CD4-positive, alpha-beta T cell treated with Interleukin-15 for 4 hours (primary cell): ENCODE measurements at regions not wholly inside any gene's neighbourhood (a gene's known extent, or its start where the extent isn't known, plus 50 kb on each side); places are given as distances from the start of the nearest gene placed in this dataset.
"Not testable (repeated sequence)": the region's sequence is repeated elsewhere in the genome, so short reads cannot be mapped to it uniquely, and the experiment has no call there.

Experiments used
- DNase-seq: peaks from one replicate; pipeline ENCODE4 v3.0.0-alpha.2; 2020; ENCODE audit warnings: low spot score

DNA sequence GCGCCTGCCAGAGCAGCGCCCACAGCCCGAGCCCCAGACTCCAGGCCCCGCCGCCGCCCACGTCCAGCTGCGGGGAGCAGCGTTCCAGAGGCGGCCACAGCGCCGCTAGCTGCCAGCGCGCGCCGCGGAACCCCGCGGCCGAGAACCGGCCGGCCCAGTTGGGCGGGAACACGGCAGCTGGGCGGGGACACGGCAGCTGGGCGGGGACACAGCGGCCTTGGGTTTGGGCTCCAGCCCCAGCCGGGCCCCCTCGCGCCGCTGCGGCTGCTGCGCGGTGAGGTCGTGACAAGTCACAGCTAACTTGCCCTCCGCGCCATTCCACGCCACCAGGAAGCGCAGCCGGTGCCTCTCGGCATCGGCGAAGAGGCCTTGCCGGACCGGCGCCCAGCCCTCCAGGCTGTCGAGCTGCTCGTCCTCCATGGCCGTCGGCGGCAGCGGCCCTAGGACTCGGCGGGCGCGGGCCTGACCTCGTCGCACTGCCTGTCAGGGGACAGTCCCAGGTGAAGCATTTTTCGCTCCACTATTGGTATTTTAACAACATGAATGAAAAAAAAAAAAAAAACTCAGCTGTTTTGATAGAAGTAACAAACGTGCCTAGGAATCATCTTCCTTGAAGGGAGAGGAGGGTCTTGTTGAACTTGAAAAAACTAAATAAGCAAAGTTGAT lies 56.6 kb upstream of the GOLGA8N start:
- DNase-seq = peak; percentile 10

DNA sequence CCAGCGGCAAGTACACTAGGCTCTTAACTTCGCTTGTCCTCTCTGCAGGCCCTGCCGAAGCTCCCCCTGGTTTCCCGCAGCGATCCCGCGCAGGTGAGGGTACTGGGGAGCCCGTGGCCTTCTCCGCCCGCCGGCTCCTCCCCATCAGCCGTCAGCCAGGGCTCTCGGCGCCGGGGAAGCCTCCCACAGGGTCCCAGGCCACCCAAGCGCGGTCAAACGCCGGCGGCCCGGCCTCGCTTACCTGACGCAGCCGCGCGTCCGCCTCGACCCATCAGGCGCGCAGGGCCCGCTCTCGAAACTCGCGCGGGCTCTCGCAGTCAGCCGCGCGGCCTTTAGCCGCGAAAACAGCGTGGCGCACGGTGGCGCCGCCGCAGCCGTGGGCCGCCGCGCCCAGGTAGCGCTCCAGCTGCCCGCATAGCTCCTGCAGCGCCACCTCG lies 57.2 kb upstream of the GOLGA8N start:
- not testable (repeated sequence) for DNase-seq

DNA sequence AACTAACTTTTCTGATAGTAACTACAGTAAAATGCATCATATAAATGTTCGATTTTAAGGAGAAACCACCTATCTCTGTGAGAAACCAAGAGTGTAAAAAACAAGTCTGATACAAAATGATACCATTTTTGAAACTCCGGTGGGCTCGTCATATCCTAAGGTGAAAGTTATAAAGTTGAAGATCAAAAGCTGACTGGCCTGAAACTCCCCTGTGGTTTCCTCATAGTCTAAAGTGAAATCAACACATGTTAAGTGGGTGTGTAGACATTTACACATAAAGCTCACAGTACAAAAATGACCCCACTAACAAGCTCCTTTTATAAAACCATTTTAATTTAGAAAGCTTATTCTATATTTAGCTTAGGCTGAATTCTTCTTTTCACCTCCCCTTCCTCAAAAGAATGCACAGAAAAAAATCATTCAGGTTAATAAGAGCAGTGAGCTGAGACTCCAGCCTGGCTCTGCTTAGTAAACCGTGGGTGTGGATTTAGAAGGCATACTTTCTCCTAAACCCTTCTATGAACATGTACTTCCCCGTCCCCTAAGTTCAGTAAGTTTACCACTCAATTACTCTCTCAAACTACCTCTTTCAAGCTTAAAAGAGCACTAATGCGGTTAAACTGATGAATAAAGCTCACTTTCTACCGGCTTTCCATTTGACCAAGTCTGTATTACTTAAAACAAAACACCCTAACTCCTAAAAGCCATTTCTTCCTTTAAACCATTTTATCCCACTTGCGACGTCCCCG lies 57.9 kb upstream of the GOLGA8N start:
- not testable (repeated sequence) for DNase-seq

DNA sequence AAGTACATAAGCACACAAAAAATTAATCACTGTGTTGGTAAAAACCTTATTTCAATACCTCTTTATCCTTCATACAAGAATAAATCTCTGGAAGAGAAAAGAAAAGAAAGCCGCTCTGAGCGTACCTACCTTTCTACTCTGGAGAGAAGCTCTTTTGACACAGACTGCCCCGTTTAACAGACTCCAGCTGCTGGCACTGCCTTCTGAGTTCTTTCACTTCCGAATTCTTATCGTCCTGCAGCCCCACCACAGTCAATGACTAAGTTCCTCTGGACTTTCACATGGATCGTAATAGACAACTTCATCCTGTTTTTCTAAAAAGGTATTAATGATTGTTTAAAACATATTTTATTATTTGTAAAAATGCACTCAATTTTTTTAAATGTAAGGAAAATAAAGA lies 67.5 kb upstream of the GOLGA8O start:
- DNase-seq = not testable (repeated sequence)

DNA sequence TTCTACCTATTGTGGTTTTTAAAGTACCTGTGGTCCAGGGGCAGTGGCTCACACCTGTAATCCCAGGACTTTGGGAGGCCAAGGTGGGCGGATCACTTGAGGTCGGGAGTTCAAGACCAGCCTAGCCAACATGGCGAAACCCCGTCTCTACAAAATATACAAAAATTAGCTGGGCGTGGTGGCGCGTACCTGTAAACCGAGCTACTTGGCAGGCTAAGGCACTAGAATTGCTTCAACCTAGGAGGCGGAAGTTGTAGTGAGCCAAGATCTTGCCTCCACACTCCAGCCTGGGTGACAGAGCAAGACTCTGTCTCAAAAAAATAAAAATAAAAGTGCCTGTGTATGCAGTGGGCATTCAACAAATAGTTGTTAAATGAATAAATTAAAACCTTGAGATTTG lies 67.0 kb upstream of the GOLGA8O start:
- DNase-seq = not testable (repeated sequence)

DNA sequence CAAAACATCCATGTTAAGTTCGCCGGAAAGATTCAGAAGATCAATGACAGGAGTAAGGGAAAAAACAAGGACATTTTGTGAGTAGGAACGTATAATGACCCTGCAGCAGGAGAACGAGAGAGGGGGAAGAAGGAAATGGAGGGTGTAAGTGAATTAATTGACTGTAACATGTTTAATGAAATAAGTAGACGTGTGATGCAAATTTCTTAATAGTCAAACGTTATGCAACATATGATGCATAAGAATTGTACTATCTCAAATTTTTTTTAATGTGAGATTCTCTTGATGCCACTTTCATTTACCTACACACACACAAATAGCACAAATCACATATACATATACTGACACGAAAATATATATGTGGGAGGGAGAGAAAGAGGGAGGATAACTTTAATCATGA lies 63.5 kb upstream of the GOLGA8O start:
- not testable (repeated sequence) for DNase-seq

DNA sequence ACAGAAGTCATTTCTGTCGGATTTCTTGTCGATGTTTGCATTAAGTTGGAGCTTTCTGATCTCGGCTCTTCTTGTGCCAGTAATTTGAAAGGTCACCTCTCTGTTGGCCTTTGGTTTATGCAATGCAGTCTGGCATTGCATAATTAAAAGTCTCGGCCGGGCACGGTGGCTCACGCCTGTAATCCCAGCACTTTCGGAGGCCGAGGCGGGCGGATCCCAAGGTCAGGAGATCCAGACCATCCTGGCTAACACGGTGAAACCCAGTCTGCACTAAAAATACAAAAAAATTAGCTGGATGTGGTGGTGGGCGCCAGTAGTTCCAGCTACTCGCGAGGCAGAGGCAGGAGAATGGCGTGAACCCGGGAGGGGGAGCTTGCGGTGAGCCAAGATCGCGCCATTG lies 62.6 kb upstream of the GOLGA8O start:
- DNase-seq = not testable (repeated sequence)

DNA sequence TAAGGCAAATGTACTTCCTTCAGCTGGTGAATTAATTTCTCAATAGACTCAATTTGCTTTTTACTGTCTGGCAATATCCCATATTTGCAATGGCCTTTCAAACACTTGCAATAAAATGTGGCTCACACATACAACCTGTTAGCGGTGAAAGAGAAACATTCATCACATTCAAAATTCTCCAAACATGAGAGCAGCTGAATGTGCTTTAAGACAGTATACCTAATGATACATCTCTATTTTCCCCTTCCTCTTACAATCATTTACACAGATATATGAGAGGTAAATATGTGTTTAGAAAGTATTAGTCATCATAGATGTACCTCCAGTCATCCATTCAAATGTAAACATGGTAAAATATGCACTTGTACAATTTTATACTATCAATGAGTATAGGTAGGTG lies 61.5 kb upstream of the GOLGA8O start:
- not testable (repeated sequence) for DNase-seq

DNA sequence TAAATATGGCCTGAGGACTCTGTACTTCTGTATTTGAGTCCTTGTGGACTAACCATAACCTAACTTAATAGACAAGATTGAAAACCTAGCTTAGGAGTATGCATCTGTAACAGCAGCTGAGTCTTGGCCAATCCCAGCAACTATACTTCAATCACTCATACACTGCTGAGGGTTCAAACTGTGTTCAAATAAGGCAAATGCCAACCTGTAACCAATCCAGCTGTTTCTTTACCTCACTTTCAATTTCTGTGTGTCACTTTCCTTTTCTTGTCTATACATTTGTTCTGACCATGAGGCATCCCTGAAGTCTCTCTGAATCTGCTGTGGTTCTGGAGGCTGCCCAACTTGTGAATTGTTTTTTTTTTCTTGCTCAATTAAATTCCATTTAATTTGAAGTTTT lies 57.9 kb upstream of the GOLGA8O start:
- not testable (repeated sequence) for DNase-seq

DNA sequence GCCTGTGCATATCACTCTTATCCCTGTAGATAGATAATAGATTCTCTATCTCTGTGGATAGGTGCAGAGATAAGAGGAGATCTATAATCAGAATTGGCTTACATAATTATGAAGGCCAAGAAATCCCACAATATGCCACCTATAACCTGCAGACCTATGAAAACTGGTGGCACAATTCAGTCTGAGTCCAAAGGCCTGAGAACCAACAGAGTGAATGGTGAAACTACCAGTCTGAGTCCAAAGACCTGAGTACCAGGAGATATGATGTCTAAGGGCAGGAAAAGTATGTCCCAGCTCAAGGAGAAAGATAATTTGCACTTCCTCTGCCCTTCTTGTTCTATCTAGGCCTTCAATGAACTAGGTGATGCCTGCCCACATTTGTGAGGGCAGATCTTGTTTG lies 54.6 kb upstream of the GOLGA8O start:
- DNase-seq = not testable (repeated sequence)

DNA sequence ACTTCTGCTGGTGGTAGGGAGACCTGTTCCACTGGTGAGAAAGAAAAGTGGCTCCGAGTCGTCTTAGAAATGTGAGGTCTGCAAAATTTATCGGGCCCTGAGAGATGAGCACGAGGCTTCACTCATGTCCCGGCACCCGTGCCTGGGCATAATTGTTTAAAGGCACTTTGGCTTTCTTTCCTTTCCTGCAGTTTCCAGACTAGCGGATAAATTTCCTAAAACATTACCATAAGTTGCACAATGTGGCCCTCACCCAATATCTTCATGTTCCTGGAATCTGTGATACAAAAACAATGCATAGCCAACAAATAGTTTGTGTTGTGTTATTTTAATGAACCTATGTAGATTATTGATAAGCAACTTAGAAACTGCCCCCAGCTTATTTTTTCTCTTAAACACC lies 52.6 kb upstream of the GOLGA8O start:
- not testable (repeated sequence) for DNase-seq

DNA sequence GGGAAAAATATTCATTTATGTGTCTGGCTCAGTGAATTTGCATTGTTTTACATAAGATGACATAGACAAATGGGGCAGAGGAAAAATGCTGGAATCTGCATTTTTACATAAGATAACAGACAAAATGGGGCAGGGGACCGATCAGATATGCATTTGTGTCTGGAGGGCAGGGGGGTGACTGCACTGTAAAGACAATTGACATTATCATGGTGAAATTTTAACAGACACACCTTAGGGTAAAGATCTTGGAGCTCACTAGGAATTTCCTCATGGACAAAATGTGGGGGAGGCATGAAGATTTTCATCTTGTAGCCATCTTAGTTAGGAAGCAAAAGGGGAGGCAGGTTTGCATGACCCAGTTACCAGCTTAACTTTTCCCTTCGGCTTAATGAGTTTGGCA lies 51.4 kb upstream of the GOLGA8O start:
- DNase-seq = not testable (repeated sequence)

DNA sequence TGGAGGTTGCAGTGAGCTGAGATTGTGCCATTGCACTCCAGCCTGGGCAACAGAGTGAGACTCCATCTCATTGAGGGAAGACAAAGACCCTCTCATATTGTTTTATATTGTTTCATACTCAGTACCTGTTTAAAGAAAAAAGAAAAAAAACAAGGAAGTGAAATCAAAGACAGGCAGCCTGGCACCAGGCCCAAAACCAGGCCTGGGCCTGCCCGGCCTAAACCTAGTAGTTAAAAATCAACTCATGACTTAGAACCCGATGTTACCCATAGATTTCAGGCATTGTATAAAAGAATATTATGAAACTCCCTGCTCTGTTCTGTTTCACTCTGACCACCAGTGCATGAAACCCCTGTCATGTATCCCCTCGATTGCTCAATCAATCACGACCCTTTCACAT lies 50.2 kb upstream of the GOLGA8O start:
- not testable (repeated sequence) for DNase-seq
